Stimulated activated CD4-positive, alpha-beta T cell treated with anti-CD3 and anti-CD28 coated beads, Interleukin-1b, Interleukin-23, amount 100 ng/mL, for 48 hours (primary cell): ENCODE measurements at regions not wholly inside any gene's neighbourhood (a gene's known extent, or its start where the extent isn't known, plus 50 kb on each side); places are given as distances from the start of the nearest gene placed in this dataset.
"Not testable (repeated sequence)": the region's sequence is repeated elsewhere in the genome, so short reads cannot be mapped to it uniquely, and the experiment has no call there.

Source experiments
- DNase-seq: peaks from one replicate; pipeline ENCODE4 v3.0.0-alpha.2; 2020

DNA sequence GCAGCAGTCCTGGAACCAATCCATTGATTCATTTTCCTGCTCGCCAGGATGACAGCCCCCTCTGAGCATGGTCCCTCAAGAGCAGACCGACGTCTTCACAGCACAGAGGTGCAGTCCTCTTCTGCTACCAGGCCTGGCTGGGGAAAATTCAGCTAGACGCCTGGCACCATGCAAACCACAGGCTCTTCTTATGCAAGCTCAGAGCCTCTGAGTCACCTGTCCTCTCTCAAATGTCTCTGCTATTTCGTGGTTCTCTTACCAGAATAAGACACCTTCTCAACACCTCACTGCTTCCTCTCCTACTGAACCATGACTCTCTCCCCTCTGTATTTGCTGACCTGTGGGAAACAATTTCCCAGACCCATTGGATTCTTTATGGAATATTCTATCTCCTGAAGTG lies 79.8 kb upstream of the CYRIA start:
- peak; percentile 45 for DNase-seq

DNA sequence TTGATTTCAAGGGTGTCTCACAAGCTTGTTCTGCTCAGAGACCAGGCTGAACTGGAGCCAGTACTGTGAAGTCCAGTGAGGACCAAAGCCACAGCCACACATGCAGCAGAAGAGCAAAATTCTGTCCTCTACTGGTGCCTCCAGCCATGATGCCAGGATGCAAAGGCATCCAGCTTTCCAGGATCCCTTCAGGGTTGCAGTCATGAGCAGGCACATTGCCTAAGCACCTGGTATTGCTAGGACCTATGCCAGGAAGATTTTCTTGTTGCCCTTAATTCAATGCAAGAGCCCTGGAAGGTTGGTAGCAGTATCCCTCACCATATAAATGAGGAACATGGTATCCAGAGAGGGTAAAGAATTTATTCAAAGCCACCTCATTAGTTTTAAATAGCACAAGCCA lies 78.9 kb upstream of the CYRIA start:
- no peak for DNase-seq

DNA sequence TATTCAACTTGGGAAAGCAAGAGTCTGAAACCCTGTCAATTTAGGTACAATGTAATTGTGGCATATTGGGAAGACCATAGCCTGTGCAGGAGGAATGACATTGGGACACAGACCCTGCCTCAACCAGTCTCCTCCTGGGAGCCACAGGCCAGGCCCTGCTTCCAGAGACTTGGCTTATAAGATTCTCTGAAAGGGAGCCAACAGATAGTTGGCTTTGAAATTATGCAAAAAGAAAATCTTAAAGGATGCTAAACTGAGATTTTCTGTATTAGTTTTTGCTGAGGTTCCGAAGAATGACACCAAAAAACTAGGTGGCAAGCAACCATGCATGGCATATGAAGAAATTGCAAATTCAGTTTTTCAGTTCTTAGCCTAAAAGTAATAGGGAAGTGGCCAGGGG lies 76.4 kb upstream of the CYRIA start:
- DNase-seq = no peak

DNA sequence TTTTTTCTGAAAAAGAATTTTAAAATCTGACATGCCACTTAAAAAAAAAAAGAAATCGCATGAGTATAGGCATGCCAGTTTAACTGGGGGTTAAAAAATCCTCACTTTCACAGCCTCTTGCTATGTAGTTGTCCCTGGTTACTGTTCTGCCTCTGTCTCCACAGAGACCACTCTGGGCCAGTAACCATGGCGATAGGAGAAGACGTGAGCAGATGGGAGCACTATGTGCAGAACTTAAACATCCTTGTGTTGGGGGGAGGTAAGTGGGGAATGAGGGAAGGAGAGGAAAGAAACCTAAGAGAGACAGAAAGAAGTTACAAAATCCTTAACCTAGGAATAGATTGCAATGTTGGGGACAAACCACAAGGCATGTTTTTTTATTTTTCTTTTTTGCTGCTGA lies 75.9 kb upstream of the CYRIA start:
- no peak for DNase-seq

GRCh38 chr2:16739778-16740581 lies 74.3 kb upstream of the CYRIA start:
- DNase-seq = no peak

DNA sequence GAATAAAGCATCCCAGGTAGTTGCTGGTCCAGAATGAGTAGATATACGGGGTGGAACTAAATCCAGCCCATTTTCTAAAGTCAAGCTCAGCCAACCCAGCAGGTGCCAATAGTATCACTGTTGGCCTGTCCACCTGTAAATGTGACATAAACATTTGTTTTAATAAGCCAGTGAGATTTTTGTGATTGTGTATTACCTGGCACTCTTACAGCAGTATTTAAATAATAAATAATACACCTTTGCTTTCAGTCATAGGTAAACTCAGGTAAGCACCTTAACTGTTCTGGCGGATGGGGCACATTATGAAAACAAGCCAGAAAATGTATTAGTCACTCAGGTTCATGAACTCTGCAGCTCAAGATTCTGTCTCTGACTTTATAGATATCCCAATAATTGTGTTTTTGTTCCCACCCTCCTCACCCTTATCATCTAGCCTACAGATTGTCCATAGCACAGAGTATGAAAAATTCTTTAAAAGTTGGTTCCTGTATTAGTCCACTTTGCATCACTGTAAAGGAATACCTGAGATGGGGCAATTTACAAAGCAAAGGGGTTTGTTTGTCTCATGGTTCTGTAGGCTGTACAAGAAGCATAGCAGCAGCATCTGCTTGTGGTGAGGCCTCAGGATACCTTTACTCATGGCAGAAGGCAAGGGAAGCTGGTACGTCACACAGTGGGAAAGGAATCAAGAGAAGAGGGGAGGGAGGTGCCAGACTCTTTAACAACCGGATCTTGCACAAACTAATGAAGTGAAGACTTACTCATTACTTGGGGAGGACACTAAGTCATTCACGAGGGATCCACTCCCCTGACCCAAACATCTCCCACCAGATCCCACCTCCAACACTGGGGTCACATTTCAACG lies 73.0 kb upstream of the CYRIA start:
- no peak for DNase-seq

- DNase-seq = no peak
Observed at GRCh38 chr2:16737812-16738211, 72.2 kb upstream of the CYRIA start.

DNA sequence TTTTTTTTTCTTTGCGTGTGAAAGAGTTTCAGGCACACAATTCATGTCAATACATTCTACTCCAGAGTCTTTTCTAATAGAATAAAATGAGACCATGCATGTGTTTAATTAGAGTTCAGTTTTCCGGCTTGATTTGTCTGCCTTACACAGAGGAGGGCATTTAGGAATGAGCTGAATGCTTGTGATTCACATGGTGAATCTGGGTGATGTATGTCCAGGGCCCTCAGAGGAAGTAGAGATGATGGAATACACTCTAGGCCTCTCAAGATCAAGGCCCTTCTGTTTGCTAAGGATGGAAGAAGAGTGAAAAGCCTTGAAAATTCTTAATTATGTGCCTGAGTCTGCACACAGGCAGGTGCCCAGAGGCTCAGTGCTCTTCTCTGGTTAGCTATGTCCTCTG lies 71.0 kb upstream of the CYRIA start:
- no peak for DNase-seq

DNA sequence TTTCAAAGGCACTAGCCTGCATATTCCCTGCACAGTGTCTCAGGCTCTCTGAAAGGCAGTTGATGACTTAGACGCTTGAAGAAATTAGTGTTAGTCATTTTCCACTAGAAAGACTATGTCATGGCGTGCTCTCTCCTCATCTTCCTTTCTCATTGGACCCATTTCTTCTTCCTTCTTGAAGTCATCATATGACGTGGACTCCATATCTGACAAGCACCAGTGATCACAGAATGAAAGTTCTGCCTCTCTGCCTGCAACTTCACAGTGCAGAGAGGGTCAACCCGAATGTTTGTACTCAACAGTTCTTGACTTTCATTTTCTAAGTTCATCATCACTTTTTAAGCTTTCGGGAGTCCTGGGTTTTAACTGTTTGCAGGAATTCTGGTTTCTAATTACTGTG lies 63.7 kb upstream of the CYRIA start:
- DNase-seq = no peak

DNA sequence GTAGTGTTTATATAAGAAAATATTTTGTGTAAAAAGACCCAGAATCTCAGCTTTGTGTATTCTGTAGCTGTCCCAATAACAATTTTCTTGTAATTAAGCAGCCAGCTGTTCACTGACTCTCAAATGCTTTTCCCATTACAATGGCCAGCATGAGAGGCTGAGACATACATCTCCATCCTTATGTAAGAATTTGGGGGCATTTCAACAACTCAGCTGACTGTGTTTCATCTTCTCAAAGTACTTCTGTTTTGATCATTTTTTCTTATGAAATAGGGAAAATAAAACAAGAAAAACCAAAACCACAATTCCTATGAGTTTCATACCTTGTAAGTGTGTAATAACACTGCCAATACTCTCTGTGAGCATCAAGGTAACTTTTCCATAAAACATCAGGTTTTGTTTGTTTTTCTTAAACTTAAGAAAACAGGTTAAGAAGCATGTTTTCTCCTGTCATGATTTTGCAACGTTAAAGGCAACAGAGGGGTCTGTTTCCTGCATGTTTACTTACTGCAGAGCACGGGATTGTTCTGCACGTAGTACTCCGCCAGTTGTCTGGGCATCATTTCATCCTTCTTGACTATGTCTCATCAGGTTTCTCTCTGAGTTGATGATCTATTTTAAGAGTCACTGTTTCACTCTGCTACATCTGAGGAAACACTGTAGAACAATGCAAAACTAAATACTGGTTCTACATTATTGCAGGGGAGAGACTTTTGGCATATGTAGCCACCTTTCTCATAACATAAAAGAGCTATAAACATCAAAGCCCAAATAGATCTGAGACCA lies 62.9 kb upstream of the CYRIA start:
- no peak for DNase-seq

- not testable (repeated sequence) for DNase-seq
Observed at GRCh38 chr2:16727849-16728248, 62.2 kb upstream of the CYRIA start.

DNA sequence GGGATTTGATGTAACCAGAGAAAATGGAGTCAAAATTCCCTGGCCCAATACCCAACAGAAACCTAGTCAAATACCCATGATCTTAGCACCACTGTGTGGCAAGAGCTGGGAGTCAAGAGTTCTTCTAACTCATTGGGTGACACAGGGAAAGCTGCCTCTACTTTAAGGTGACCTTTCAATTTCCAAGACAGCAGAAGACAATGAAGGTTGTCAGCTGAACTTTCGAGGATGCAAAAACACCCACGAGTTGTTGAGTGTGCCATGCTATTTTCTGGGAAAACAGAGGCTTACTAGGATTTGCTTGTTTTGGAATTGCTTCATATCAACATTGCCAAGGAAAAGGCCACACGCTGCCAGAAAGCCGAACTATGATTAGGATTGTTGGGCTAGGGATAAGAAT lies 61.6 kb upstream of the CYRIA start:
- no peak for DNase-seq

GRCh38 chr2:16726577-16726976 lies 60.9 kb upstream of the CYRIA start:
- DNase-seq = no peak

DNA sequence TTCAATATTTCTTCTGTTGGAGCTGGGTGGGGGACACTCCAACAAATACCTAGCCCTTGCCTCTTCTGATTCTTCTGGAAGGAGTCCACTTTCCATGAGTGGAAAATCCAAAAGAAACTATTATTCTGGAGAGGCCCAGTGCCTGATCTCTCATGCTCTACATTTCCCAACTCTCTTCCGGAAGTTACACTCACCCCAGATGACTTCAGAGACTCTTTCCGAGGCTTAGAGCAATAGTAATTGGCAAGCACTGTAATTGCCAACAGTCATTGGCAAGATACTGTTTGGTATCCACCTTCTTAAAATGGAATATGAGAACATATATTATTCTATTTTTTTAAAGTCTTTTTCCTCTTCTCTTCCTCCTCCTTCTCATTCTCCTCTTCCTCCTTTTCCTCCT lies 60.5 kb upstream of the CYRIA start:
- no peak for DNase-seq

DNA sequence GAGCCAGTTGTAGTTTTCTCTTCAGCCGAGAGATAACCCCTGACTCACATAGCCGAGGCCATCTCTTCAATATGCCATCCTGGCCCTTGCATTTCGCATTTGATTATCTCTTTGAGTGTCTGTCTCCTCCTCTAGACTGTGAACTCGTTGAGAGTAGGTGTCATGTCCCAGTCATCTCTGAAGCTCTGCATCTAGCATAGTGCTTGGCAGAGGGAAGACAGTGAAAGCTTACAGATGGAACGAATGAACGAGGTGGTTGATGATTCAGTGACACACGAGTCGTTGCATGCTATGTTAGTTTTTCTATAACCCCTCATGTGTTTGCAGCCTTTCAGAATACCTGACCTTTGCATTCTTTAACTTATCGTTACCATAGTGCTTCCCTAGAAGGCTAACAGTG lies 59.9 kb upstream of the CYRIA start:
- peak; percentile 42 for DNase-seq

DNA sequence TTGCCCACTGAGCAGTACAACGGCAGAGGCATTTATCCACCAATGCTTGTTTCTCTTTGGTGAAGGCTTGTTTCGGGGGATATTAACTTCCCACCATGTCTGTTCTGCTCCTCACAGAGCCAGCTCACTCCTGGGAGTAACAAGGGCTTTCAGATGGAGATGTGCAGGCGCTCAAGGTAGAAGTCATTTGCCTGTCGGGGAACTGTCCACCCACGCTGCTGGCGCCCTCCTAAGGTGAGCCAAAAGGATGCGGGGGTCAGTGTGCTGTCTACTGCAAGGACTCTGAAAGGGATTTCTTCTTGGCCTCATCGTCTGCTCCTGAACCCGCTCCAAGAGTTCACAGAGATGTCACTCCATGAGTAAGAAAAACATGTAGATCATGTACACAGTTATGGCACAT lies 57.0 kb upstream of the CYRIA start:
- DNase-seq = no peak

DNA sequence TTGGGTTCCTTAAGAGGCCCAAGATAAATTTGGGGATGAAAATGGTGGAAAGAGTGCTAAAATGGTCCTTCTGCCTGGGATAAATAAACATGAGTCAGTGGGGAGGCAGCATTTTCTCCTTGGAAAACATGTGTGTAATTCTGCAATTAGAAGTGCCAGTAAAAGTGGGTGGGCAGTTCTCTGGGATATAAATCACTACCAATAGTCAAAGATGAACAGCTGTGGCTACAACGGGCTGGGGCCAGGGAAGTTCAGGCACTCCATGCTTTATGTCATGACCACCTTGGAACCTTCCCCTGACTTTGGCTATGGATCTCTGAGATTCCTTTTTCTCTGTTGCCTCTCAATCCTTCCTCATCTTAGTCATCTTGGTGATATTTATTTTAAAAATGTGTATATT lies 56.5 kb upstream of the CYRIA start:
- no peak for DNase-seq

DNA sequence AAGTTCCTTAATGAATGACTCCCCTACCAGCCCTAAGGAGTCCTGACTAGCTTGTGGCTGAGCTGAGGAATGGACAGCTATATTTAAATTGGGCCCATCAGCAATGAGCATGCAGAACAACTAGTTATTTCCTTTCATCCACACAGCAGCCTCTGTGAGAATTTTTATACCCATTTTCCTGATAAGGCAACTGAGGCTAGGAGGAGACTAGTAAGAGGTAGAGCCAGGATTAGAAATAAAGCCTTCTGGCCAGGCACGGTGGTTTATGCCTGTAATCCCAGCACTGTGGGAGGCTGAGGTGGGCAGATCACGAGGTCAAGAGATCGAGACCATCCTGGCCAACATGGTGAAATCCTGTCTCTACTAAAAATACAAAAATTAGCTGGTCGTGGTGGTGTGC lies 55.9 kb upstream of the CYRIA start:
- not testable (repeated sequence) for DNase-seq

- not testable (repeated sequence) for DNase-seq
Observed at GRCh38 chr2:16720737-16721136, 55.1 kb upstream of the CYRIA start.

GRCh38 chr2:16719485-16719808 lies 53.8 kb upstream of the CYRIA start:
- DNase-seq = no peak

GRCh38 chr2:16718576-16719484 lies 53.2 kb upstream of the CYRIA start:
- DNase-seq = no peak

DNA sequence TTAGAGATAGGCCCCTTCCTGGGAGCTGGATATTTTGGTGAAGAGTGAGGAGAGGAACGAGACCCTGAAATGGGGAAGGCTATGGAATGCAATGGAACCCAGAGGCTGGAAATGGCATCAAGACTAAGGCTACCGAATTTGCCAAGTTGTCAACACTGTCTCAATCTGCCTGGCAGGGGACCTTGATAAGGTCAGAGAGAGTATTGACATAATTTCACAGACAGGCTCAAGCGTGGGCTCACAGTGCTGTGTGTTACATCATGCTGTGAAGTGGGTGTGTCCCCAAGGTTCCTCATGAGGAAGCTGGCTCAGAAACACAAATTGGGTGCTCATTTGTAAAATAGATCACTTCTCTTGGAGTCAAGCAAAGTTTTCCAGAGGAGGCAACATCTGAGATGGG lies 51.8 kb upstream of the CYRIA start:
- DNase-seq = no peak

DNA sequence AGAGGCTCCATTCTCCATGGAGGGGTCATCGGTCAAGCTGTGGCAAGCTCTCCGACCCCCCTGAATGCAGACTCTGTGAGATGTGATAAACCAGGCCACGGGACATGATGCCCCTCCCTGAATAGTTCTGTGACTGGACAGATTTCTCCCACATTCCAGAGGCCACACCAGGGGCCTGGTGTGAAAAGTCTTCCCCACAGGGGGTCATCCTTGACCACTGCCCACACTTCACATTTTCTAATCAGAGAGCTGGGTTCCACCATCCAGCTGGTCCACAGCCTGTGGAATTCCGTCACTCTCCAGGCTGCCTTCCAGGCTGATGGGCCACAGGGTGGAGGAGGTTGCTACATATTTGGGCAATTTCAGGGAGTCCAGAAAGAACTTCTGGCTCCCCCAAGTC lies 51.3 kb upstream of the CYRIA start:
- no peak for DNase-seq
